ENCODE measurements at regions not wholly inside any gene's neighbourhood (a gene's known extent, or its start where the extent isn't known, plus 50 kb on each side); places are given as distances from the start of the nearest gene placed in this dataset.

- WGBS = no CpG with 5 or more reads among the region's 11 CpGs
- no peak overlapping the region for H3K27ac ChIP-seq
- DNase-seq (ENCODE audit: low spot score in 2 of 2) = no peak
- H3K4me1 ChIP-seq = no peaks in the 10 kb centered on the region
- H3K4me3 ChIP-seq = no peak overlapping the region
- TF ChIP-seq, protein P1, sequence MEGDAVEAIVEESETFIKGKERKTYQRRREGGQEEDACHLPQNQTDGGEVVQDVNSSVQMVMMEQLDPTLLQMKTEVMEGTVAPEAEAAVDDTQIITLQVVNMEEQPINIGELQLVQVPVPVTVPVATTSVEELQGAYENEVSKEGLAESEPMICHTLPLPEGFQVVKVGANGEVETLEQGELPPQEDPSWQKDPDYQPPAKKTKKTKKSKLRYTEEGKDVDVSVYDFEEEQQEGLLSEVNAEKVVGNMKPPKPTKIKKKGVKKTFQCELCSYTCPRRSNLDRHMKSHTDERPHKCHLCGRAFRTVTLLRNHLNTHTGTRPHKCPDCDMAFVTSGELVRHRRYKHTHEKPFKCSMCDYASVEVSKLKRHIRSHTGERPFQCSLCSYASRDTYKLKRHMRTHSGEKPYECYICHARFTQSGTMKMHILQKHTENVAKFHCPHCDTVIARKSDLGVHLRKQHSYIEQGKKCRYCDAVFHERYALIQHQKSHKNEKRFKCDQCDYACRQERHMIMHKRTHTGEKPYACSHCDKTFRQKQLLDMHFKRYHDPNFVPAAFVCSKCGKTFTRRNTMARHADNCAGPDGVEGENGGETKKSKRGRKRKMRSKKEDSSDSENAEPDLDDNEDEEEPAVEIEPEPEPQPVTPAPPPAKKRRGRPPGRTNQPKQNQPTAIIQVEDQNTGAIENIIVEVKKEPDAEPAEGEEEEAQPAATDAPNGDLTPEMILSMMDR (IDR thresholded peaks at IDR 0.05) = no peak
- no peak for TF ChIP-seq POLR2A (IDR thresholded peaks at IDR 0.05)
- no peak for TF ChIP-seq EP300 (IDR thresholded peaks at IDR 0.05)
- TF ChIP-seq POLR2AphosphoS5 (IDR thresholded peaks at IDR 0.05) = no peak
- H3K27me3 ChIP-seq = no peaks in the 10 kb centered on the region
- H3K9me3 ChIP-seq = no peaks in the 10 kb centered on the region
- H3K36me3 ChIP-seq = no peaks in the 10 kb centered on the region
Measured at GRCh38 chrY:12253756-12254155, 447.3 kb upstream of the USP9Y start.

- Histone ChIP-seq H3K27me3 (no peaks in the 10 kb centered on the region), H3K4me1 (no peaks in the 10 kb centered on the region), H3K36me3 (no peaks in the 10 kb centered on the region), H3K4me3 (no peak overlapping the region), H3K9me3 (no peaks in the 10 kb centered on the region), H3K27ac (no peak overlapping the region)
- no CpG with 5 or more reads among the region's 4 CpGs for WGBS
- DNase-seq (ENCODE audit: low spot score in 2 of 2) = no peak
- TF ChIP-seq EP300 (IDR thresholded peaks at IDR 0.05) (no peak), POLR2AphosphoS5 (IDR thresholded peaks at IDR 0.05) (no peak), POLR2A (IDR thresholded peaks at IDR 0.05) (no peak)
- TF ChIP-seq, protein P1 (IDR thresholded peaks at IDR 0.05) = no peak
Measured at GRCh38 chrY:12271162-12271561, 429.9 kb upstream of the USP9Y start.

DNA sequence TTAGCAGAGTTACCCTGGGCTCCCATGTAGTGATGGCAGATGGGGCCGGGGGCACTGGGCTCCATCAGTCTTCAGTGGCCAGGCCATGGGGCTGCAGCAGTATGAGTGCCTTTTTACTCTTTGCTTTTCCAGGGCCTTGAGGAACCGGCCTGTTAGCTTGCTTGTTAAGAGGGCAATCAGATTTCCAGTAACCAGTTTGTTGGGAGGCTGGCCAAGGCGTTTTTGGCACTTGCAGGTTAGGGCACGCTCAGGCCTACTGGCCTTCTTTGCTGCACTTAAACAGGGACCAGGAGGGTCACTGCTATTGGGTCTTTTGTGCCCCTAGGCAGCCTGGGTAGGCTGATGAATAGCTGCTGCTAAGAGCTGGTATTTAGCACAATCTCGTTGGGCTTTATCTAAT is 415.4 kb upstream of the USP9Y start:
- Histone ChIP-seq H3K9me3 (no peaks in the 10 kb centered on the region), H3K4me1 (no peaks in the 10 kb centered on the region), H3K36me3 (no peaks in the 10 kb centered on the region), H3K4me3 (no peak overlapping the region), H3K27me3 (no peaks in the 10 kb centered on the region), H3K27ac (no peak overlapping the region)
- TF ChIP-seq, protein P1 (IDR thresholded peaks at IDR 0.05) = no peak
- TF ChIP-seq POLR2AphosphoS5 (IDR thresholded peaks at IDR 0.05) (no peak), EP300 (IDR thresholded peaks at IDR 0.05) (no peak), POLR2A (IDR thresholded peaks at IDR 0.05) (no peak)
- DNase-seq (ENCODE audit: low spot score in 2 of 2) = no peak
- no CpG with 5 or more reads among the region's 5 CpGs for WGBS

DNA sequence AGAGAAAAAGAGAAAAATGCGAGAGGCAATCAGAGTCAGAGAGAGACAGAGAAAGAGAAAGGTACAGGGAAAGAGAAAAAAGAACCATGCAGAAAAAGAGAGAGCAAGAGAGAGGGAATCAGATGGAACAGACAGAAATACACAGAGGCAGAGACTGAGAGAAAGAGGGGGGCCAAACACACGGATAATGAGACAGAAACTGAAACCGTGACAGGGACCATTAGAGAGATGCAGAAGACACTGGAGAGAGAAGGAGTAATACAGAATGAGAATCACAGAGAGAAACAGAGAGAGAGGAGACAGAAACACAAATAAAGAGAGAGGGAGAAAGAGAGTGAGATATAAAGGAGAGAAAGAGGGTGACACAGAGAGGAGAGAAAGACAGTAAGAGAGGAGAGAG is 412.1 kb upstream of the USP9Y start:
- no peak overlapping the region for H3K4me3 ChIP-seq
- no peak for DNase-seq (ENCODE audit: low spot score in 2 of 2)
- H3K4me1 ChIP-seq = no peaks in the 10 kb centered on the region
- TF ChIP-seq EP300 (IDR thresholded peaks at IDR 0.05) (no peak), POLR2AphosphoS5 (IDR thresholded peaks at IDR 0.05) (no peak), POLR2A (IDR thresholded peaks at IDR 0.05) (no peak)
- TF ChIP-seq, protein P1 (IDR thresholded peaks at IDR 0.05) = no peak
- H3K27me3 ChIP-seq = no peaks in the 10 kb centered on the region
- no peak overlapping the region for H3K27ac ChIP-seq
- no peaks in the 10 kb centered on the region for H3K36me3 ChIP-seq
- no peaks in the 10 kb centered on the region for H3K9me3 ChIP-seq
- no CpG with 5 or more reads among the region's 3 CpGs for WGBS

DNA sequence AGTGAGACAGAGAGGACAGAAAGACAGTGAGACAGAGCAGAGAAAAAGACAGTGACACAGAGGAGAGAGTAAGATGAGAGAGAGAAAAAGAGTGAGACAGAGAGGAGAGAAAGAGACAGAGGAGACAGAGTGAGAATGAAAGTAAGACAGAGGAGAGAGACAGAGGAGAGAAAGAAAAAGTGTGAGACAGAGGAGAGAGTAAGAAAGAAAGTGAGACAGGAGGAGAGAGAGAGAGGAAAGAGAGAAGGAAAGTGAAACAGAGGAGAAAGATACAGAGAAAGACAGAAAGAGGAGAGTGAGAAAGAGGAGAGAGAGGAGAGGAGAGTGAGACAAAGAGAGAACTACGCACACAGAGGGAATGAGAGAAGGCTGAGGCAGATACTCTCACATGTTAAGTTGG is 411.6 kb upstream of the USP9Y start:
- no peak for DNase-seq (ENCODE audit: low spot score in 2 of 2)
- Histone ChIP-seq H3K4me1 (no peaks in the 10 kb centered on the region), H3K4me3 (no peak overlapping the region), H3K9me3 (no peaks in the 10 kb centered on the region), H3K36me3 (no peaks in the 10 kb centered on the region), H3K27me3 (no peaks in the 10 kb centered on the region), H3K27ac (no peak overlapping the region)
- TF ChIP-seq EP300 (IDR thresholded peaks at IDR 0.05) (no peak), POLR2AphosphoS5 (IDR thresholded peaks at IDR 0.05) (no peak), POLR2A (IDR thresholded peaks at IDR 0.05) (no peak)
- TF ChIP-seq, protein P1 (IDR thresholded peaks at IDR 0.05) = no peak
- WGBS = no CpG with 5 or more reads among the region's 1 CpG
